IPS-11a (cell line): ENCODE measurements at regions not wholly inside any gene's neighbourhood (a gene's known extent, or its start where the extent isn't known, plus 50 kb on each side); places are given as distances from the start of the nearest gene placed in this dataset.
A peak's percentile ranks its signal among the peaks of the same experiment; 100 is the strongest.

Source experiments
- H3K4me3 ChIP-seq: one replicate; pipeline ENCODE4 v1.5.1; 2013; ENCODE audit warnings: low read depth, low read length, control low read depth

DNA sequence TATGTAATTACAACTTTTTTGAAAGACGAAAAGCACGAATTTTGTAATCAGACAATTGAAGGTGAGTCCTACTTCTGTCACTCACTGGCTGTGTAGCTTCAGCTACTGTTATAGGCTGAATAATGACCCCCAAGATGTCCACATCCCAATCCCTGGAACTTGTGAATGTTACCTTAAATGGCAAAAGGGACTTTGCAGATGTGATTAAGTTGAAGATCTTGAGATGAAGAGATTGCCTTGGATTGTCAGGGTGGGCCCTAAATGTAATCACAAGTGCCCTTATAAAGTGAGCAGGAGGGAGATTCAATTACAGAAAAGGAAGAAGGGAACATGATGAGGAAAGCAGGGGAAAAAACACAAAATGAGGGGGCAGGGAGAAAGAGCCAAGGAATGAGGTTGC, 326.2 kb upstream of the MSX2 start:
- H3K4me3 ChIP-seq, result no peak overlapping the region

GRCh38 chr5:174399411-174399810, 325.0 kb upstream of the MSX2 start:
- H3K4me3 ChIP-seq, result no peak overlapping the region

DNA sequence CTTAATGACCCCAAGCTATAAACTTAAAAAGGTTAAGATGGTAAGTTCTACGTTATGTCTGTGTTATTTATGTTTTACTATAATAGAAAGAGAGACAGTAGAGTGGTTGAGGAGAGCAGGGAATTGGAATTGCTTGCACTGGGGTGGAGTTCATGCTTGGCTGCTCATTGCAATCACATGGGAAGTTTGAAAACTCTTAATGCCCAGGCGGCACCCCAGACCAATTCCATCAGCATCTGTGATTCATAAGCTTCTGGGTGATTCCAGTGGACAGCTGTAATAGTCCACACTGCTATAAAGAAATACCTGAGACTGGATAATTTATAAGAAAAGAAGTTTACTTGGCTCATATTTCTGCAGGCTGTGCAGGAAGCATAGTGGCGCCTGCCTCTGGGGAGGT, 323.9 kb upstream of the MSX2 start:
- no peak overlapping the region for H3K4me3 ChIP-seq

DNA sequence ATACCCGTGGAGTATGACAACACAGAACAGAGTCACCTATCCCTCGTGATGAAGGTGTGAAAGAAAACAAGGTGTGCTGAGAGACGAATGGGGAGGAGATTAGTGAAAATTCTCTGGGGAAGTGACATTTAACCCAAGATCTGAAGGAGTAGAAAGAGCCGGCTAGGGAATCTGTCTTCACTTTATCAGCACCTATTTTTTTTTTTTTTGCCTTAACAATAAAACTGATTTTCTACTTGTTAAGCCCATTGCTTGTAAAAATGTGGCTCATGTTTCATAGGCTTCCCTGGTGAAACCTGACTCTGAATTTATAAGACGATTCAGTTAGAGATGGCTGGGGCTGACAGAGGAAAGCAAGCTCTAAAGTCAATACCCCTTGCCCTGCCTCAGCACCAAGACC, 322.6 kb upstream of the MSX2 start:
- H3K4me3 ChIP-seq, result no peak overlapping the region

DNA sequence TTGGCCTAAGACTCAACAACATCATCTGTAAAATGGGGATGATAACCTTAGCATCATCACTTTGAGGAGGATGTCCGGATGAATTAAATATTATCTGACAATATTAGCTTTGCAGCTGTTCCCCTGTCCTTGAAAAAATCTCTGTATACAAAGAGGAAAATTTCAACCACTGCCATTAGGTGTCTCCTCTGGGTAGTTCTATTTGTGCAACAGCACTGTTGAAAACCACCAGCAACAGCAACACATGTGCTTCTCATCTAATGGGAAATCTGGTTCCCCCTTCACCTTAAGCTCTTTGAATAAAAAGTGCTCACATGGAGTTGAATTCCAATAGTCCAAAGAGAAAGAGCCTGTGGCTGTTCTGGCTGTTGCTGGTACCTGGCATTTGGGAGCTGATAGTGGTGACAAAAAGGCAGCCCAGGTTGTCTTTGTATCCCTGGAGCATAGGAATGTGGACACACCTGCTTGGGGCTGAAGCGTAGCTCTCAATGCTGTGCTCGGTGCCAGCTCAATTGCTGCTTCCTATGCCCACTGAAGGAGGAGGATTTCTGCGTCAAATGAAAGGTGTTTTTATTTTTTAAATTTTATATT, 322.1 kb upstream of the MSX2 start:
- no peak overlapping the region for H3K4me3 ChIP-seq

DNA sequence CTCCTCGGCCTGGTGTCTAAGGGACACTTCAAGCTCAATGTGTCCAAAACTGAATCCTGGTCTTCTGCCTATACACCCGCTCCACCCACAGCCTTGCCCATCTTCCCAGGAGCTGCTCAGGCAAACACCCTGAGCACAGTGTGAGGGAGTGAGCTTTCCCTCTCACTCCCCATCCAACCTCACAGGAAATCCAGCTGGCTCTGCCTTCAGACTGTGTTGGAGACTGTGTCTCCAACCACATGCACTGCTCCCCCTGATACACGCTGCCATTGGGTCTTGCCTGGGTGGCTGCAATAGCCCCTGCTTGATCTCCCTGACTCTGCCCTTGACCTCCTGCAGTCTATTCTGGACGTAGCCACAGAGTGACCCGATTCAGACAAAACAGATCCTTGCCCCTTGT, 319.5 kb upstream of the MSX2 start:
- H3K4me3 ChIP-seq, result no peak overlapping the region

DNA sequence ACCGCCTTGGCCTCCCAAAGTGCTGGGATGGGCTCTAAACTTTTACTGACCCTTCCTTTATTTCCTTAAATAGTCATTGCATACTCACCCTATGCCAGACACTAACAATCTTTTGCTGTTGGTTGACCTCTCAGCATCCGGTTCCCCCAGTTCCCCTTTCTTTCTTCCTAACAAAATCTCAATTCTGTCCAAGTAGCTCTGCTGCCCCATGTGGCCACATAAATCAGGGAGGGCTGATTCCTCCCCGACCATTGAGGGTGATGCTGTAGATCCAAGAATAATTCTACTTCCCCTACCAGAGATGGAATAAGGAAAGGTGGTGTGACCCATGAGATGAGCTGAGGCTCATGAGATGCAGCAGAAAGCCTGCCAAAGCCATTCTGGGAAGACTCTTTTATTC, 315.3 kb upstream of the MSX2 start:
- H3K4me3 ChIP-seq, result no peak overlapping the region

DNA sequence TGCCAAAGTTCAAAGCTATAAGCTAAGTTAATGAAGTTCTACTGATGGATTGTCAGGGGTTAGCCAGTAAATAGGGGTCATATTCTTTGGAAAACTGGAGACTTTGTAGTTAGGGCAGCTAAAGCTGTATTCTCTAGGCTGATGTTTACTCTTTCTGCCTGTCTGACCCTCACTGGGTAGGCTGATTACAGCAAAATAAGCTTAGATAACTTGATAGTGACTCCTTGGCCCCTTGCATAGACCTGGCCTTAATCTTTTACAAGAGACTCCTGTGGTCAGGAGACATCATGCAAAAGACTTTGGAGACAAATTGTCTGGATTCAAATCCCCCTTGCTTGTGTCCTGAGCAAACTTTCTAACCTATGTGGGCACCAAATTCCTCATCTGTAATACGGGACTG, 314.4 kb upstream of the MSX2 start:
- H3K4me3 ChIP-seq, result no peak overlapping the region

GRCh38 chr5:174410716-174411478, 313.5 kb upstream of the MSX2 start:
- H3K4me3 ChIP-seq, result no peak overlapping the region

DNA sequence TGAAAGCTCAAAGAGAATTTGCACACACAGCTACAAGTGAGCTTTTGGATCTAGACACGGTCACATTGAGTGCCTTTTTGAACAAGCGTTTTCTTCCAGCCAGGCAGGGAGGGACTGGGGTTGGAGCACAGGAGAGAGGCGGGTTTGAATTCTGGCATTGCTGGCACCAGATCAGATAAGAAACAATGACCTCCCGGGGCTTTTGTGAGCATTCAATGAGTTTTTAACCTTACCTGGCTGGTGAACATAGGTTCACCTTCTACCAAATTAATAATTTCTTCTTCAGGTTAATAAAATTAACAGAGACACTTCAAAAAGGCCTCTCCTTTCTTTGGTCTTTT, 312.9 kb upstream of the MSX2 start:
- no peak overlapping the region for H3K4me3 ChIP-seq

DNA sequence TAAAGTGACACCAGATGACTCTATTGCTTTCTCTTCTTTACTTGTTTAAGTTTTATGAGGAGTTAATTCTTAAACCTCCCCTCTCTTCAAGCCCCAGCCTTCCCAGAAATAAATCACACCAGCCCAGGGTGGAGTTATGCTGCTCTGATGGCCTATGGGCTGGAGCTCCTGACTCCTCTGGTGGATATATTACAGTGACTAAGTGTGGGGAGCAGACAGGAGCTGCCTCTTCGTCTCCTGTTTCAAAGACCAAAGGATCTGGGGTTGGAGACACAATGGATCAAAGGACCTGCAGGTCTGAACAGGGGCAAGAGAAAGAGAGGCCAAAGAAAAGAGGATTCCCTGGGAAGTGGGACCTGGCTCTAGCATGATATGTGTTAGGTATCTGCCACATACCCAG, 312.0 kb upstream of the MSX2 start:
- H3K4me3 ChIP-seq, result no peak overlapping the region

DNA sequence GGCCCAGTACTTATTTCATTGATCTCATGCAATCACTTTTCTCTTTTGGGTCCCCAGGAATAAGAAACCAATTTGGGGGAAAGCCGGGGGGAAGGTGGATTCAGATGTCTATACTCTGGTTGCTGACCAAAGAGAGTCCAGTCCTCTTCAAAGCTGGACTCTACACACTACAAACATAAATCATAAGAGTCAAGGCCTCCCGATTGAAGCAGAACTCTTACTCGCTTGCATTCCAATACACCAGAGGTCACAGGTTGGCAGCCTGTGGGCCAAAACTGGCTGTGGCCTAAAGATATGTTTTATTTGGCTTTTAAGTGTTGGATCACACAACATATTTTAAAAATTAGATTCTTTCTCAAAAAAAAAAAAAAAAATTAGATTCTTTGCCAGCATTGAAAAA, 311.4 kb upstream of the MSX2 start:
- no peak overlapping the region for H3K4me3 ChIP-seq

DNA sequence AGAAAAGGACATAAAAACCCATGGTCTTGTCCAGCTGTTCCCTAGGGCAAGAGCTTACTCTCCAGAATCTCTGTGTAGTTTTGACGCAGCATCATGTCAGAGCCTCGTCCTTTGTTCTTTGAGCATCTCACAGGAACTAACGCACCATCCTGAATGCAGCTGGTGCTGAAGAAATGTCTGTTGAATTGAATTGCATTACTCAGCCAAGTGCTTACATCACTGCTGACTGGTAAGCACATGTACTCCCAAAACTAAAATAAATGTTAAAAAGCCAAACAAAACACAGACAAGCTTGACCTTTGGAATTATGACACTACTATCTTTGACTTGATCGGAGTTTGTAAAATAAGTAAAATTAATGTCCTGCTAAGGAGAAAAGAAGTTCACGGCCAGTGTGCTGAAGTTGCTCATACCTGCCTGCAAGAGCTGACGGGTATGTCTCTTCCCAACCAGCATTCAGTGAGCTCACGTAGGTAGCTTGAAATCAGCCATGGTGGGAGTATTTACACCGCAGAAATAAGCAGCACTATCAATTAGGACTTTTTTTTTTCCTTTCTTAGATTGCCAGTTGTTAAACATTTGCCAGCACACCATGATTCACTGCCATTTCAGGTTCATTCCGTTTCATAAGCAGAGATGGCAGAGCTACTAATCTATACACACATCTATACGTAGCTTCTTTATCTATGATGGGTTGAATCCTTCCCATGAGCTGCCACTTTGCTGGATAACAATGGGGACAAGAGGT, 310.6 kb upstream of the MSX2 start:
- H3K4me3 ChIP-seq, result no peak overlapping the region

DNA sequence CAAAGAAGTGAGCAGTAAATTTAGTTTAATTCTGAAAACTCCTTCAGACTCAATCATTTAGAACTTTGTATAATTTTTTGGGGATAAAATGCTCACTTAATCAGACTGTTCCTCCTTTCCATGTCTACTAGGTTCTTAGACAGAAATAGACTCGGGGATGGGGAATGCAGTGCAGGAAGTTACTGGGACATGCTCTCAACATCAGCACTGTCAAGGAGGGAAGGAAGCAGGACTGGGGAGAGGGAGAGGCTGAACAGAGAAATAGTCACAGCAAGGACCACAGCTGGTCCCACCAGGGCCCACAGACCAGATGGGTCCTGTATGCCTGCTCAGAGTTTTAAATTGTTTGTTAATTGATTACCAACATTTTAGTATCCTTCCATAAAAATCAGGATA, 310.1 kb upstream of the MSX2 start:
- no peak overlapping the region for H3K4me3 ChIP-seq

DNA sequence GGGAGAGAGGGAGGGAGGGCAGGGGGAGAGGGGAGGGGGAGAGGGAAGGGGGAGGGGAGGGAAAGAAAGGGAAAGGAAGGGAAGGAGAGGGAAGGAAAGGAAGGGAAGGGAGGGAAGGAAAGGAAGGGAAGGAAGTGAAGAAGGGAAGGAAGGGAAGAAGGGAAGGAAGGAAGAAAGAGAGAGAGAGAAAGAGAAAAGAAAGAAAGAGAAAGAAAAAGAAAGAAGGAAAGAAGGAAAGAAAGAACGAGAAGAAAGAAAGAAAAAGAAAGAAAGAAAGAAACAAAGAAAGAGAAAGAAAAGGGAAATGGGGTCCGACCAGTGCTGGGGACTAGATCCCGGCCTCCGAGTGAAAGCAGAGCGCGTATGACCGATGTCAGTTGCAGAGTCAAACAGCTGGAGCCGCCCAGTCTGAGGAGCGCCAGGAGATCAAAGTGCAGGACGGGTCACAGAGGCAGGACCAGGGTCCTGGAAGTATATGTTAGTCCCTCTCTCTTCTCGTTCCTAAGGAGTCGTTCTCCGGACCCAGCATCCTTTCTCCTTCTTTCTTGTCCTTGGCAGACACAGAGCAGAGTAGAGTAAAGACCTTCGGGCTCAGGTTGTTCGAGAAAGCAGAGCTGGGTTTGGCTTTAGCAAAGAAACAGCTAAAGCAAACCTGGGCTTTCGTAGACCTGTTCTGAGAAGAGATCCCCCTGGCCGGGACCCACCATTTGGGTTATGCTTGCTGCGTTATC, 305.4 kb upstream of the MSX2 start:
- peak overlapping the region; percentile 21 for H3K4me3 ChIP-seq

DNA sequence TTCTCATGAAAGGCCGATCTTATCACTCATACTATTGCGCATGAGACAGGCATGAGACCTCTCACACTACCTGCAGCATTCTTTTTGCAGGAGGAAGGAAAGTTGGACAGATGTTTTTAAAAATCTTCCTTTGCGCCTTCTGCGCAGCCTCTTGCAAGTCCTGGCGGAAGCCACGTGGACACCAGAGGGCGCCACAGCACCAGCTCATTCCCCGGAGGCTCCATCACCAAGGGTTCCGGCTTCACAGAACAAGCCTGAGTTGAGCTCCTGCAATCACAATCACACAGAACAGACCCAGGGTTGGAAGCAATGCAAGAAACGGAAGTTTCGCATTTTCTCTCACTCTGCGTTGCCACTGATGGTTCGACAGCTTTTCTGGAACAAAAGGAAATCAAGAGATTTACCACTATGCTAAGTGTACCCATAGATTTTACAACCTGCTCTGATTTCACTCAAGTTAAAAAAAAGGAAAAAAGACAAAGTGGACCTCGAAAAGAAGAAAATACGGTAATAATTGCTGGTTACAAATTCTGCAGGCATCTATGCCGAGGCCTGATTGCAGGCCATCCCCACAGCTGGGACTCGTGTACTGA, 304.7 kb upstream of the MSX2 start:
- peak overlapping the region; percentile 21 for H3K4me3 ChIP-seq

DNA sequence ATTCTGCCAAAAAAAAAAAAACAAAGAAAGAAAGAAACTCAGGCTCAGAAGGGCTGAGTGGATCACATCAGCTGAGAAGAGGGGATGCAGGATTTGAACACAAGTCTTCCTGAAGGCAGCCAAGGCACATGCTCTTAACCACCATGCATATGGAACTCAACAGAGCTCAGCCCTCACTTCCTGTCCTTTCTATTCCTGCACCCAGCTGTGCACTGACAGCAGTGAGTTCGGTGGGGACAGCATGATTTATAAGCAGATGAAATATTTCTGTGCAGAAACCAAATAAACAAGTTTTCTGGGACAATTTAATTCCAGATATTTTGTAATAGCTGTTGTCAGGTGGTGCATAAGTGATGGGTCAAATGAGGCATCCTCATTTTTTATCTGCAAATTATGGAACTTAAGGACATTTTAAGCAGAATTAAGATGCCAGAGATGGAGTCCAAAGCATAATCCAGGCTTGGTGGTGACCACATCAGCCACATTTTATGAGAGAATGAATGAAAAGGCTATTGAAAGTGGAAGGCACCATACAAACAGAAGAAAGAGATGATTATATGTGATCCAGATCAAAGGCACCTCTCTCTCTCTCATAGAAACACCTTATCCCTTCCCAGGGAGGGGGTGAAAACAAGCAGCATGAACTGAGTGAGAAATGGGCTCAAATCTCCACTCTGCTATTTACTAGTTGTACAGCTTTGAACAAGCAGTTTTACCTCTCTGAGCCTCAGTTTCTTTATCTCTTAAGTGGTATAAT, 303.6 kb upstream of the MSX2 start:
- H3K4me3 ChIP-seq, result no peak overlapping the region

GRCh38 chr5:174421408-174421805, 303.0 kb upstream of the MSX2 start:
- H3K4me3 ChIP-seq, result no peak overlapping the region

DNA sequence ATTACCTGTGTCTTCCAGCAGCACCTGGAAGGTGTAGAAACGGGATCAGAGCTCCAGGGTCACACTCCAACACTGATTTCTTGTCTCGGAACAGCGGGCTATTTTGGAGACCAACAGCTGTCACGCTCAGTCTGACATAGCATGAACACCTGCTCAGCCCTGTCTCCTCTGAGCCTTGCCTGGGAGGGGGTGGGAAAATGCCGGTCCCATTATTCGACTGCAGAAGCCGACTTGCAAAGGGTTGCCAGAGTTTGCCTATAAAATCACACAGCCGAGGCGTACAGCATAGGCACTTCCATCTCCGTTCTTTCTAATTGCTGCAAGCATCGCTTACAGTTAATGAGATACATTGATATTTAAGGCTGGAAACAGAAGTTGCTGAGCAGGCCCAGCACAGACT, 300.8 kb upstream of the MSX2 start:
- H3K4me3 ChIP-seq, result no peak overlapping the region

- no peak overlapping the region for H3K4me3 ChIP-seq
Observed at GRCh38 chr5:174424219-174425053, 299.9 kb upstream of the MSX2 start.
